Right renal cortex interstitium (tissue), 3 donors: ENCODE measurements at regions not wholly inside any gene's neighbourhood (a gene's known extent, or its start where the extent isn't known, plus 50 kb on each side); places are given as distances from the start of the nearest gene placed in this dataset.
"Not testable (repeated sequence)": the region's sequence is repeated elsewhere in the genome, so short reads cannot be mapped to it uniquely, and the experiment has no call there.

Experiments
- DNase-seq, 3 donors: peaks; one replicate each; pipeline ENCODE4 v3.0.0-alpha.2; 2013; ENCODE audit warnings: low read depth in 3 of 3, low spot score in 2 of 3

- DNase-seq = no peak
Observed at GRCh38 chr2:64277101-64277849, 133.1 kb upstream of the PELI1 start.

GRCh38 chr2:64280812-64281211 is 136.6 kb upstream of the PELI1 start:
- not testable (repeated sequence) for DNase-seq

- no peak for DNase-seq
Observed at GRCh38 chr2:64283006-64283570, 138.9 kb upstream of the PELI1 start.

- no peak for DNase-seq
Observed at GRCh38 chr2:64283641-64284361, 139.6 kb upstream of the PELI1 start.

- no peak for DNase-seq
Observed at GRCh38 chr2:64284751-64285150, 140.5 kb upstream of the PELI1 start.

- no peak for DNase-seq
Observed at GRCh38 chr2:64287202-64287740, 143.1 kb upstream of the PELI1 start.

- DNase-seq = no peak
Observed at GRCh38 chr2:64288321-64289193, 144.3 kb upstream of the PELI1 start.

- no peak for DNase-seq
Observed at GRCh38 chr2:64289251-64289650, 145.0 kb upstream of the PELI1 start.

GRCh38 chr2:64289737-64290136 is 145.5 kb upstream of the PELI1 start:
- no peak for DNase-seq

GRCh38 chr2:64291181-64291580 is 147.0 kb upstream of the PELI1 start:
- DNase-seq = no peak

GRCh38 chr2:64295326-64296139 is 151.3 kb upstream of the PELI1 start:
- no peak for DNase-seq

- DNase-seq = no peak
Observed at GRCh38 chr2:64296140-64296480, 151.9 kb upstream of the PELI1 start.

- no peak for DNase-seq
Observed at GRCh38 chr2:64296695-64297346, 152.6 kb upstream of the PELI1 start.

- DNase-seq = no peak
Observed at GRCh38 chr2:64298161-64298560, 153.9 kb upstream of the PELI1 start.

- DNase-seq = no peak
Observed at GRCh38 chr2:64300066-64300465, 153.9 kb upstream of the LGALSL start.

GRCh38 chr2:64303250-64303649 is 150.7 kb upstream of the LGALSL start:
- no peak for DNase-seq

GRCh38 chr2:64307421-64307820 is 146.5 kb upstream of the LGALSL start:
- no peak for DNase-seq

- DNase-seq = no peak
Observed at GRCh38 chr2:64311191-64311910, 142.6 kb upstream of the LGALSL start.
